ENCODE measurements at regions not wholly inside any gene's neighbourhood (a gene's known extent, or its start where the extent isn't known, plus 50 kb on each side); places are given as distances from the start of the nearest gene placed in this dataset.

GRCh38 chr12:75862692-75863471 lies 168.7 kb downstream of the PHLDA1 start:
- Mint-ChIP-seq H3K27me3 (ENCODE audit: low read depth) (no peaks in the 10 kb centered on the region; the same call in 1 of the 2 replicates), H3K27ac (no peak overlapping the region), H3K9me3 (peaks cover 9% of the 10 kb centered on the region), H3K4me3 (no peak overlapping the region), H3K4me1 (peaks cover 8% of the 10 kb centered on the region), H3K36me3 (no peaks in the 10 kb centered on the region)
- ChIA-PET CTCF (no interaction called here), POLR2A (no interaction called here)
- no peak for TF ChIP-seq NFE2L1 (CRISPR knock-in tag; IDR thresholded peaks at IDR 0.05)
- DNase-seq (ENCODE audit: low spot score) (no peak), ATAC-seq (no peak)

- DNase-seq (ENCODE audit: low spot score) (no peak), ATAC-seq (no peak)
- ChIA-PET POLR2A (no interaction called here), CTCF (interaction anchor here (0.6 to 1.0 kb wide), 2 partner anchors 155 to 171 kb away, joined by 3 to 4 read pairs; no protein-coding TSS in a partner anchor)
- Mint-ChIP-seq H3K9me3 (no peaks in the 10 kb centered on the region), H3K27me3 (ENCODE audit: low read depth) (no peaks in the 10 kb centered on the region), H3K36me3 (no peaks in the 10 kb centered on the region), H3K27ac (no peak overlapping the region), H3K4me3 (no peak overlapping the region), H3K4me1 (peaks cover 8% of the 10 kb centered on the region)
- TF ChIP-seq FOXP4 (CRISPR knock-in tag; IDR thresholded peaks at IDR 0.05) (no peak), SP1 (CRISPR knock-in tag; conservative IDR thresholded peaks at IDR 0.05) (no peak), TP53 (CRISPR knock-in tag; IDR thresholded peaks at IDR 0.05) (no peak), NFATC4 (CRISPR knock-in tag; IDR thresholded peaks at IDR 0.05) (no peak), NR2C2 (CRISPR knock-in tag; IDR thresholded peaks at IDR 0.05) (no peak), ZNF416 (CRISPR knock-in tag; IDR thresholded peaks at IDR 0.05) (no peak)
- TF ChIP-seq, protein P1, sequence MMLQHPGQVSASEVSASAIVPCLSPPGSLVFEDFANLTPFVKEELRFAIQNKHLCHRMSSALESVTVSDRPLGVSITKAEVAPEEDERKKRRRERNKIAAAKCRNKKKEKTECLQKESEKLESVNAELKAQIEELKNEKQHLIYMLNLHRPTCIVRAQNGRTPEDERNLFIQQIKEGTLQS (CRISPR knock-in tag; conservative IDR thresholded peaks at IDR 0.05): no peak
- TF ChIP-seq, protein P2, sequence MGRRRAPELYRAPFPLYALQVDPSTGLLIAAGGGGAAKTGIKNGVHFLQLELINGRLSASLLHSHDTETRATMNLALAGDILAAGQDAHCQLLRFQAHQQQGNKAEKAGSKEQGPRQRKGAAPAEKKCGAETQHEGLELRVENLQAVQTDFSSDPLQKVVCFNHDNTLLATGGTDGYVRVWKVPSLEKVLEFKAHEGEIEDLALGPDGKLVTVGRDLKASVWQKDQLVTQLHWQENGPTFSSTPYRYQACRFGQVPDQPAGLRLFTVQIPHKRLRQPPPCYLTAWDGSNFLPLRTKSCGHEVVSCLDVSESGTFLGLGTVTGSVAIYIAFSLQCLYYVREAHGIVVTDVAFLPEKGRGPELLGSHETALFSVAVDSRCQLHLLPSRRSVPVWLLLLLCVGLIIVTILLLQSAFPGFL (CRISPR knock-in tag; IDR thresholded peaks at IDR 0.05; ENCODE audit: borderline replicate concordance): no peak
- TF ChIP-seq, protein P3, sequence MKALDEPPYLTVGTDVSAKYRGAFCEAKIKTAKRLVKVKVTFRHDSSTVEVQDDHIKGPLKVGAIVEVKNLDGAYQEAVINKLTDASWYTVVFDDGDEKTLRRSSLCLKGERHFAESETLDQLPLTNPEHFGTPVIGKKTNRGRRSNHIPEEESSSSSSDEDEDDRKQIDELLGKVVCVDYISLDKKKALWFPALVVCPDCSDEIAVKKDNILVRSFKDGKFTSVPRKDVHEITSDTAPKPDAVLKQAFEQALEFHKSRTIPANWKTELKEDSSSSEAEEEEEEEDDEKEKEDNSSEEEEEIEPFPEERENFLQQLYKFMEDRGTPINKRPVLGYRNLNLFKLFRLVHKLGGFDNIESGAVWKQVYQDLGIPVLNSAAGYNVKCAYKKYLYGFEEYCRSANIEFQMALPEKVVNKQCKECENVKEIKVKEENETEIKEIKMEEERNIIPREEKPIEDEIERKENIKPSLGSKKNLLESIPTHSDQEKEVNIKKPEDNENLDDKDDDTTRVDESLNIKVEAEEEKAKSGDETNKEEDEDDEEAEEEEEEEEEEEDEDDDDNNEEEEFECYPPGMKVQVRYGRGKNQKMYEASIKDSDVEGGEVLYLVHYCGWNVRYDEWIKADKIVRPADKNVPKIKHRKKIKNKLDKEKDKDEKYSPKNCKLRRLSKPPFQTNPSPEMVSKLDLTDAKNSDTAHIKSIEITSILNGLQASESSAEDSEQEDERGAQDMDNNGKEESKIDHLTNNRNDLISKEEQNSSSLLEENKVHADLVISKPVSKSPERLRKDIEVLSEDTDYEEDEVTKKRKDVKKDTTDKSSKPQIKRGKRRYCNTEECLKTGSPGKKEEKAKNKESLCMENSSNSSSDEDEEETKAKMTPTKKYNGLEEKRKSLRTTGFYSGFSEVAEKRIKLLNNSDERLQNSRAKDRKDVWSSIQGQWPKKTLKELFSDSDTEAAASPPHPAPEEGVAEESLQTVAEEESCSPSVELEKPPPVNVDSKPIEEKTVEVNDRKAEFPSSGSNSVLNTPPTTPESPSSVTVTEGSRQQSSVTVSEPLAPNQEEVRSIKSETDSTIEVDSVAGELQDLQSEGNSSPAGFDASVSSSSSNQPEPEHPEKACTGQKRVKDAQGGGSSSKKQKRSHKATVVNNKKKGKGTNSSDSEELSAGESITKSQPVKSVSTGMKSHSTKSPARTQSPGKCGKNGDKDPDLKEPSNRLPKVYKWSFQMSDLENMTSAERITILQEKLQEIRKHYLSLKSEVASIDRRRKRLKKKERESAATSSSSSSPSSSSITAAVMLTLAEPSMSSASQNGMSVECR (CRISPR knock-in tag; IDR thresholded peaks at IDR 0.05; ENCODE audit: borderline replicate concordance): no peak
- TF ChIP-seq, protein P4, sequence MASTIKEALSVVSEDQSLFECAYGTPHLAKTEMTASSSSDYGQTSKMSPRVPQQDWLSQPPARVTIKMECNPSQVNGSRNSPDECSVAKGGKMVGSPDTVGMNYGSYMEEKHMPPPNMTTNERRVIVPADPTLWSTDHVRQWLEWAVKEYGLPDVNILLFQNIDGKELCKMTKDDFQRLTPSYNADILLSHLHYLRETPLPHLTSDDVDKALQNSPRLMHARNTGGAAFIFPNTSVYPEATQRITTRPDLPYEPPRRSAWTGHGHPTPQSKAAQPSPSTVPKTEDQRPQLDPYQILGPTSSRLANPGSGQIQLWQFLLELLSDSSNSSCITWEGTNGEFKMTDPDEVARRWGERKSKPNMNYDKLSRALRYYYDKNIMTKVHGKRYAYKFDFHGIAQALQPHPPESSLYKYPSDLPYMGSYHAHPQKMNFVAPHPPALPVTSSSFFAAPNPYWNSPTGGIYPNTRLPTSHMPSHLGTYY (CRISPR knock-in tag; IDR thresholded peaks at IDR 0.05): no peak
Measured at GRCh38 chr12:75859868-75860267, 171.7 kb downstream of the PHLDA1 start.

- ChIA-PET POLR2A (no interaction called here), CTCF (no interaction called here)
- Mint-ChIP-seq H3K27ac (no peak overlapping the region), H3K4me3 (no peak overlapping the region), H3K36me3 (no peaks in the 10 kb centered on the region), H3K27me3 (ENCODE audit: low read depth) (no peaks in the 10 kb centered on the region; the same call in 1 of the 2 replicates), H3K4me1 (peaks cover 16% of the 10 kb centered on the region), H3K9me3 (no peaks in the 10 kb centered on the region)
- ATAC-seq (no peak), DNase-seq (ENCODE audit: low spot score) (no peak)
- TF ChIP-seq, protein P4 (CRISPR knock-in tag; IDR thresholded peaks at IDR 0.05): no peak
Measured at GRCh38 chr12:75856235-75856634, 175.3 kb downstream of the PHLDA1 start.

All from WTC11 (cell line).